Mesenchymal stem cell (in vitro differentiated cells and primary cell): ENCODE measurements at regions not wholly inside any gene's neighbourhood (a gene's known extent, or its start where the extent isn't known, plus 50 kb on each side); places are given as distances from the start of the nearest gene placed in this dataset.

Source experiments
- DNase-seq: peaks from one replicate; pipeline ENCODE4 v3.0.0-alpha.2; 2013
- H2AFZ ChIP-seq: one replicate; pipeline ENCODE4 v1.6.1; 2013; ENCODE audit warnings: low read depth, mild to moderate bottlenecking, control low read depth, inconsistent platforms, low read length, moderate library complexity
- H2AK5ac ChIP-seq: 2 replicates; pipeline ENCODE4 v1.6.1; 2013; ENCODE audit warnings: low read length, moderate library complexity, mild to moderate bottlenecking, inconsistent platforms; ENCODE audit not compliant: severe bottlenecking
- H2BK120ac ChIP-seq: one replicate; pipeline ENCODE4 v1.6.1; 2013; ENCODE audit warnings: low read depth, mild to moderate bottlenecking, inconsistent platforms, low read length, moderate library complexity
- H2BK12ac ChIP-seq, 2 experiments: one replicate each; pipeline ENCODE4 v1.6.1; 2013; ENCODE audit warnings: inconsistent platforms in 2 of 2, low read length in 2 of 2, mild to moderate bottlenecking in 2 of 2, moderate library complexity in 2 of 2, control low read depth in 1 of 2
- H2BK15ac ChIP-seq: one replicate; pipeline ENCODE4 v1.6.1; 2013; ENCODE audit warnings: mild to moderate bottlenecking, low read depth, inconsistent platforms; ENCODE audit not compliant: poor library complexity, severe bottlenecking
- H2BK5ac ChIP-seq: 2 replicates; pipeline ENCODE4 v1.6.1; 2013; ENCODE audit warnings: low read depth, mild to moderate bottlenecking, low read length, control low read depth, inconsistent platforms; ENCODE audit not compliant: poor library complexity, severe bottlenecking
- H3K14ac ChIP-seq, 2 experiments: one replicate each; pipeline ENCODE4 v1.6.1; 2013; ENCODE audit warnings: inconsistent platforms in 2 of 2, low read length in 2 of 2, control low read depth in 1 of 2, mild to moderate bottlenecking in 1 of 2, moderate library complexity in 1 of 2
- H3K18ac ChIP-seq, 2 experiments: one replicate each; pipeline ENCODE4 v1.6.1; 2013; ENCODE audit warnings: inconsistent platforms in 2 of 2, low read length in 2 of 2, control low read depth in 1 of 2, low read depth in 1 of 2, mild to moderate bottlenecking in 1 of 2
- H3K23ac ChIP-seq, 2 experiments: one replicate each; pipeline ENCODE4 v1.6.1; 2013; ENCODE audit warnings: inconsistent platforms in 2 of 2, low read length in 2 of 2, mild to moderate bottlenecking in 2 of 2, moderate library complexity in 2 of 2, control low read depth in 1 of 2
- H3K27ac ChIP-seq: 2 replicates; pipeline ENCODE4 v1.5.1; 2013; ENCODE audit warnings: mild to moderate bottlenecking, moderate library complexity, low read length, control low read depth, inconsistent platforms; ENCODE audit not compliant: poor library complexity, severe bottlenecking
- H3K27me3 ChIP-seq, 2 experiments: 2 replicates each; pipeline versions ENCODE4 v1.6.1 to v1.7.0; 2013; ENCODE audit warnings: low read length in 2 of 2, mild to moderate bottlenecking in 2 of 2, moderate library complexity in 2 of 2, control low read depth in 1 of 2, inconsistent platforms in 1 of 2; ENCODE audit not compliant: control insufficient read depth in 1 of 2, insufficient read depth in 1 of 2
- H3K36me3 ChIP-seq, 2 experiments: 2 replicates each; pipeline versions ENCODE4 v1.6.1 to v1.7.0; 2013; ENCODE audit warnings: low read length in 2 of 2, control low read depth in 1 of 2, inconsistent platforms in 1 of 2, low read depth in 1 of 2, mild to moderate bottlenecking in 1 of 2; ENCODE audit not compliant: insufficient read depth in 2 of 2, control insufficient read depth in 1 of 2
- H3K4ac ChIP-seq, 2 experiments: one replicate each; pipeline ENCODE4 v1.6.1; 2013; ENCODE audit warnings: inconsistent platforms in 2 of 2, low read length in 2 of 2, mild to moderate bottlenecking in 2 of 2, moderate library complexity in 2 of 2, control low read depth in 1 of 2, low read depth in 1 of 2
- H3K4me1 ChIP-seq: 2 replicates; pipeline ENCODE4 v1.6.1; 2013; ENCODE audit warnings: low read depth, low read length, control low read depth; ENCODE audit not compliant: control insufficient read depth, insufficient read depth
- H3K4me2 ChIP-seq: 2 replicates; pipeline ENCODE4 v1.6.1; 2013; ENCODE audit warnings: low read length, mild to moderate bottlenecking, inconsistent platforms; ENCODE audit not compliant: poor library complexity, severe bottlenecking
- H3K4me3 ChIP-seq, 2 experiments: 2 replicates each; pipeline versions ENCODE4 v1.5.1 to v1.7.0; 2013; ENCODE audit warnings: low read length in 2 of 2, mild to moderate bottlenecking in 2 of 2, control low read depth in 1 of 2, low read depth in 1 of 2; ENCODE audit not compliant: insufficient read depth in 1 of 2
- H3K79me1 ChIP-seq: replicated peaks from 2 replicates; pipeline ENCODE4 v1.6.1; 2013; ENCODE audit warnings: mild to moderate bottlenecking, control low read depth, low read length, inconsistent platforms; ENCODE audit not compliant: poor library complexity, severe bottlenecking
- H3K9ac ChIP-seq: 2 replicates; pipeline ENCODE4 v1.7.0; 2013; ENCODE audit warnings: mild to moderate bottlenecking, low read length, moderate library complexity
- H3K9me3 ChIP-seq: 2 replicates; pipeline ENCODE4 v1.7.0; 2013; ENCODE audit warnings: mild to moderate bottlenecking, low read length; ENCODE audit not compliant: control insufficient read depth
- H4K8ac ChIP-seq: one replicate; pipeline ENCODE4 v1.6.1; 2013; ENCODE audit warnings: inconsistent platforms, mild to moderate bottlenecking, low read length, moderate library complexity
- H4K91ac ChIP-seq: one replicate; pipeline ENCODE4 v1.6.1; 2013; ENCODE audit warnings: mild to moderate bottlenecking, low read length, inconsistent platforms
- WGBS: methylation state at CpG from one replicate; pipeline ENCODE4 v1.1.7; 2013; ENCODE audit warnings: mixed read lengths; 5-methylcytosine and 5-hydroxymethylcytosine counted together

DNA sequence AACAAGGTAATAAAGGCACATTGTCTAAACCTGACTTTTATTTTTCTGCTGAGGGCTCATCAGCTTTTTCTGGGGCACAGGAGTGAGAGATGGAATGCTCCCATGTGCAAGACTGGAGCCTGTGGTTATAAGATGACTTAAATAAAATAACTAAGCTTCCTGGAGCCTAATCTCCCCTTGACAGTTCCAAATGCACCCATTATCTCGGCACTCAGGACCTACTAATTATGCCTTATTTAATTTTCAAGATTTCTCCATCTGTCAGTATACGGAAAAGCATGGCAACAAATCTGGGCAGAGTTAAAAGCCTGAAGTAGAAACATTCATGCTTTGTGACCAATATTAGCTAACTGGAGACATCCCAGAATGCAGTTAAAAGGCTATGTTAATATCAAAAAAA, 416.7 kb upstream of the TEX13C start:
- no peak overlapping the region for H3K23ac ChIP-seq
- H2BK5ac ChIP-seq, result no peak overlapping the region

DNA sequence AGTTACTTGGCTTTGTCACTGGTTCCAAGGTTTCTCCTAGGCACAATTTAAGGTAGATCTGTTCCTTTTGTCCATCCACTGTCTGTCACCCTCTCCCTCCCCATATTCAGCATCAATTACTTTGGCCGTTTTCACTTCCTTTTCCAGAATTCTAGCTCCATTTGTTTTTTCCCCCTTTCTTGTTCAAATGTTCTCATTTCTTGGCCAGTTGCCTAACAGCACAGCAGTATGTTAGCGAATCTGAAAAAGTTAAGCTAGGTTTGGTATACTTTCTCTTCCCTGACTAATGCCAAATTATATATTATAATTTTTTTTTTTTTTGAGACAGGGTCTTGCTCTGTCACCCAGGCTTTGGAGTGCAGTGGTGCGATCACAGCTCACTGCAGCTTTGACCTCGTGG, 409.1 kb upstream of the TEX13C start:
- no peak overlapping the region for H3K18ac ChIP-seq
- no peak overlapping the region for H3K4ac ChIP-seq
- no peak overlapping the region for H4K8ac ChIP-seq
- no peaks in the 10 kb centered on the region for H3K36me3 ChIP-seq
- H3K4me1 ChIP-seq, result no peaks in the 10 kb centered on the region
- WGBS, result 81% methylated on average over 3 of the region's 4 CpGs
- no peak overlapping the region for H2BK5ac ChIP-seq
- H3K27me3 ChIP-seq, result no peaks in the 10 kb centered on the region
- H3K14ac ChIP-seq, result no peak overlapping the region
- no peaks in the 10 kb centered on the region for H3K79me1 ChIP-seq
- H3K27ac ChIP-seq, result no peak overlapping the region
- H2BK120ac ChIP-seq, result no peak overlapping the region
- H4K91ac ChIP-seq, result no peak overlapping the region
- no peak overlapping the region for H2AFZ ChIP-seq
- no peak overlapping the region for H2BK15ac ChIP-seq
- no peak overlapping the region for H2AK5ac ChIP-seq
- H3K9ac ChIP-seq, result no peak overlapping the region
- no peaks in the 10 kb centered on the region for H3K9me3 ChIP-seq
- no peak overlapping the region for H2BK12ac ChIP-seq
- no peak overlapping the region for H3K23ac ChIP-seq
- no peak overlapping the region for H3K4me2 ChIP-seq
- H3K4me3 ChIP-seq, result no peak overlapping the region
- DNase-seq, result no peak

More for the DNA sequence above, 416.7 kb upstream of the TEX13C start:
- Histone ChIP-seq H3K27ac (no peak overlapping the region), H3K4me3 (no peak overlapping the region), H4K8ac (no peak overlapping the region), H3K4me1 (no peaks in the 10 kb centered on the region), H3K9ac (no peak overlapping the region), H2AFZ (no peak overlapping the region), H3K36me3 (no peaks in the 10 kb centered on the region), H3K14ac (no peak overlapping the region), H3K9me3 (no peaks in the 10 kb centered on the region), H3K27me3 (no peaks in the 10 kb centered on the region), H4K91ac (no peak overlapping the region), H2BK12ac (no peak overlapping the region), H3K18ac (no peak overlapping the region), H2BK15ac (no peak overlapping the region), H2BK120ac (no peak overlapping the region), H3K4me2 (no peak overlapping the region), H3K79me1 (no peaks in the 10 kb centered on the region), H3K4ac (no peak overlapping the region), H2AK5ac (no peak overlapping the region)
- 33% methylated on average over 1 of the region's 2 CpGs for WGBS
- DNase-seq, result no peak

- WGBS, result 100% methylated on average over 1 of the region's 2 CpGs
- H3K9me3 ChIP-seq, result no peaks in the 10 kb centered on the region
- no peaks in the 10 kb centered on the region for H3K4me1 ChIP-seq
Observed at GRCh38 chrX:124917011-124917410, 402.7 kb upstream of the TEX13C start.

GRCh38 chrX:124925681-124926080, 394.0 kb upstream of the TEX13C start:
- no peaks in the 10 kb centered on the region for H3K9me3 ChIP-seq
- 67% methylated on average over 1 of the region's 1 CpG for WGBS

More at GRCh38 chrX:124917011-124917410, 402.7 kb upstream of the TEX13C start:
- Histone ChIP-seq H2BK12ac (no peak overlapping the region), H3K23ac (no peak overlapping the region), H3K14ac (no peak overlapping the region), H4K91ac (no peak overlapping the region), H3K4me2 (no peak overlapping the region), H3K18ac (no peak overlapping the region), H3K4ac (no peak overlapping the region), H3K36me3 (no peaks in the 10 kb centered on the region), H2BK15ac (no peak overlapping the region), H3K79me1 (no peaks in the 10 kb centered on the region), H4K8ac (no peak overlapping the region), H3K4me3 (no peak overlapping the region), H3K27me3 (no peaks in the 10 kb centered on the region), H2BK5ac (no peak overlapping the region), H3K9ac (no peak overlapping the region), H2AK5ac (no peak overlapping the region), H3K27ac (no peak overlapping the region), H2BK120ac (no peak overlapping the region), H2AFZ (no peak overlapping the region)
- no peak for DNase-seq

More at GRCh38 chrX:124925681-124926080, 394.0 kb upstream of the TEX13C start:
- H3K14ac ChIP-seq, result no peak overlapping the region
- H4K91ac ChIP-seq, result no peak overlapping the region
- no peak overlapping the region for H2BK15ac ChIP-seq
- no peak overlapping the region for H2BK5ac ChIP-seq
- no peaks in the 10 kb centered on the region for H3K4me1 ChIP-seq
- no peak overlapping the region for H3K9ac ChIP-seq
- DNase-seq, result no peak
- H2AK5ac ChIP-seq, result no peak overlapping the region
- no peak overlapping the region for H3K4me2 ChIP-seq
- no peak overlapping the region for H3K4ac ChIP-seq
- H2BK120ac ChIP-seq, result no peak overlapping the region
- no peaks in the 10 kb centered on the region for H3K27me3 ChIP-seq
- H3K36me3 ChIP-seq, result no peaks in the 10 kb centered on the region
- H3K4me3 ChIP-seq, result no peak overlapping the region
- H2BK12ac ChIP-seq, result no peak overlapping the region
- no peak overlapping the region for H4K8ac ChIP-seq
- H2AFZ ChIP-seq, result no peak overlapping the region
- no peak overlapping the region for H3K27ac ChIP-seq
- no peaks in the 10 kb centered on the region for H3K79me1 ChIP-seq
- no peak overlapping the region for H3K18ac ChIP-seq
- no peak overlapping the region for H3K23ac ChIP-seq
